NCI-H1436 (cell line): ENCODE measurements at regions not wholly inside any gene's neighbourhood (a gene's known extent, or its start where the extent isn't known, plus 50 kb on each side); places are given as distances from the start of the nearest gene placed in this dataset.

ENCODE experiments used
- DNase-seq: peaks from one replicate; lab custom pipeline; 2025; lab: John Stamatoyannopoulos, UW

DNA sequence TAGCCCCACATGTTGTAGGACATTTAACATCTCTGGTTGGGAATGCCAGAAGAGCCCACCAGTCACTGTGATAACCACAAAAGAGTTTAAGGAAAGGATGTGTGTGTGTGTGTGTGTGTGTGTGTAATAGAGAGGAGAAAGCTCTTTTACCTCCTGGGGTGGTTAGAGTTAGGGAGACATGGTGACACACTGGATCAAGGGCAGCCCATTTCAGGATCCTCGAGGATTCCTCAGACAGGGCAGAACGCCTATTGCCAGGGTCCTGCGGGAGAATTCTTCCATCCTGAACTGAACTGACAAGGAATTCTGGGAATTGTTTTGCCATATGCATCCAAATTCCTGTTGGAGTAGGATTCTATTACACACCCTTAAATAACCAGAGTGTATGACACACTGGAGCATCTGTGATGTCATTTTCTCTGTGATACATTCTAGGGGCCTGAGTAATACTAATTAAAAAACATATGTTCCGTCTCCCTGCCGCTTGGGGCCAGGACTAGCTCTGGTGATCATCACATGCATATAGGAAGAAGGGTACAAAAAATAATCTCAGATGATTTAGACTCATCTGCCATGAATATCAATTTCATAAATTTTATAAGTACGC, 156.4 kb upstream of the MMADHC start:
- DNase-seq = no peak

- DNase-seq = no peak
Observed at GRCh38 chr2:149741646-149742045, 154.1 kb upstream of the MMADHC start.

- DNase-seq = no peak
Observed at GRCh38 chr2:149740490-149740889, 152.9 kb upstream of the MMADHC start.

- DNase-seq = no peak
Observed at GRCh38 chr2:149739883-149740265, 152.3 kb upstream of the MMADHC start.

DNA sequence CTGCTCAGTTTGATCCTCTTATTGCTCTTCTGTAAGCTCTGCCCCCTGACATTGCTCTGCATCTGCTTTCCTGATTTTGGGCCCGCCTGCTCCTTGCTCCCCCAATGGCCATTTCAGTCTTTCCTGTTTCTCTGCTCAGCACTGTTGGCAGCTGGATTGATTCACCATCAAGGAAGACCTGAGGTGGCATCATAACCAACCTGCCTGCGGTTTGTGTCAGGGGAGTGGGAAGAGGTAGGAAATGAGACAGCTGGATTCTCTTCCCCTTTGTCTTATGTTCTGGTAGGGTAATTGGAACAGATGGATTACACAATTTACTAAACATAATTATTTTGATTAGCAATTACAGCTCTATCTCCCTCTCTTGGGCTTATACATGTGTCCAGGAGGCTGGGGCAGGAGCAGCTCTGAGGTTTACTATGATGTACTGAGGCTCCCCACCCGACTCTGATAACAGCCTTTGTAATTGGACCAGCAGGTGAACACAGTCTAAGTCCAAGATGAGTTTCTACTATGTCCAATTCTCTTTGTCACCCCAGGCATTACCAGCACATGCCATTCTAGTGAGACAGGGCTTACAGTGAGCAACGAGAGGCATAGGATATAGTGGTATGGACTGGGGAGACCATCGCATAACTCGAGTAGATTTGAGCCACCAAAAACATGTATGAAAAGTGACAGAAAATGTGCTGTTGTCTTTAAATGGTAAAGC, 151.8 kb upstream of the MMADHC start:
- no peak for DNase-seq

- DNase-seq = no peak
Observed at GRCh38 chr2:149738767-149739166, 151.2 kb upstream of the MMADHC start.

GRCh38 chr2:149737896-149738295, 150.3 kb upstream of the MMADHC start:
- DNase-seq = no peak

- DNase-seq = no peak
Observed at GRCh38 chr2:149735237-149735958, 147.8 kb upstream of the MMADHC start.

- DNase-seq = no peak
Observed at GRCh38 chr2:149733936-149734685, 146.5 kb upstream of the MMADHC start.

- DNase-seq = no peak
Observed at GRCh38 chr2:149732730-149733290, 145.2 kb upstream of the MMADHC start.

DNA sequence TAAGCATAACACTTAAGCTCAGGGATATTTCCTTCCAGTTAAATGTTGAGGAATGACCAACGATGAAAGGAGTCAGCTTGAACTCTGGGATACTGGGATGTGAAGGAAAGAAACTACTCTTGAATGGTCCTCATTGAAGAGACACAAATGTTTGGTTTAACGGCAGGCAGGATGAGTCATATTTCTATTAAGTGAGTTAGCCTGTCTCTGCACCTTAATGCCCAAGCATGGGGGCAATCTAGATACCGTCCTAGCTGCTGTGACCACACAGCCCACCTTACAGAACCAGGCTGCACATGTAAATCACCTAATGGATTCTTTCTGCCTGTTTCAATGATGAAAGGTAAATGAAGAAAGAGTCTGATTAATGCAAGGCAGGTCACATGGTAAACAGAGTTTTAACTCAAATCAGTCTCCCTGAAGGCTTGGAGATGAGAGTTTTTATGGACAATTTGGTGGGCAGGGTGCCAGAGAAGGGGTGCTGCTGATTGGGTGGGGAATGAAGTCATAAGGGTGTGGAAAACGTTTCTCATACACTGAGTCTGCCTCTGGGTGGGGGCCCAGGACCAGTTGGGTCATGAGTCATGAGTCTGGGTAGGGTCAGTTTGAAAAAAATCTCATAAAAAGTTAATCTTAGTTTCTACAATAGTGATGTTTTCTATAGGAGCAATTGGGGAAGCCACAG, 144.6 kb upstream of the MMADHC start:
- DNase-seq = no peak

GRCh38 chr2:149731079-149731478, 143.5 kb upstream of the MMADHC start:
- DNase-seq = no peak

DNA sequence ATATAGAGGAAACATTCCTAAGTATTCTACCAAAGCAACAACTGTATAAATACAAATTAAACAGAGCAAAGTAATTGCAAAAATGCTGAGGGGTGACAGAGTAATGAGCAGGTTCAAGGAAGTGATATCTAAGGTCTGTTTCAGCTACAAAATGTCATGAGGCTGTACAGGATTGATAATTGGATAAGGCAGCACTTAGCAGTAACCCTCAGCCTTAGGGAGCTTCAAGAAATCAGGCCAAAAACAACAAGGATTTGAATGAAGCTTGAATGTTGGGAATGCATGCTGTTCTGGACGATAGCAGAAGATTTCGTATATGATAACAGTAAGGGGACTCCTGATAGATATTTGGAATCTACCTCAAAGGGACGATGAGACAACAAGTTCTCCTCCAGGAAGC, 142.0 kb upstream of the MMADHC start:
- DNase-seq = no peak

- DNase-seq = no peak
Observed at GRCh38 chr2:149727927-149728326, 140.4 kb upstream of the MMADHC start.

DNA sequence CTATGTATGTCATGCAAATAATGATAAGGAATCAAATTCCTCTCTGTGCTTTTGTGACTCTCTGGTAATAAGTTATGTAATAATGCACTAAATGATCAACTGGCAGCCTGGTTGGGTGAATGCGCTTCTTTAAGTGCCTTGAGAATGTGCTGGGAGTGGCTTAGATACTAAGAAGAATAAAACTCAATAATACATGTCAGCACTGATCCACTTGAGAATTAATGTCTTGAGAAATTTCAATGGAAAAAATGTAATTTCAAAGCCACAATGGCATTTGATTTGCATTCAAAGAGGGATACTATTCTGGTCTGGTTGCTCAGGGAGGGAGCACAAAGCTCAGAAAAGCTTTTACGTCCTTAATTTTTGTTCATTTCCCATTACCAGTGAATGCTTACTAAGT, 137.7 kb upstream of the MMADHC start:
- no peak for DNase-seq

DNA sequence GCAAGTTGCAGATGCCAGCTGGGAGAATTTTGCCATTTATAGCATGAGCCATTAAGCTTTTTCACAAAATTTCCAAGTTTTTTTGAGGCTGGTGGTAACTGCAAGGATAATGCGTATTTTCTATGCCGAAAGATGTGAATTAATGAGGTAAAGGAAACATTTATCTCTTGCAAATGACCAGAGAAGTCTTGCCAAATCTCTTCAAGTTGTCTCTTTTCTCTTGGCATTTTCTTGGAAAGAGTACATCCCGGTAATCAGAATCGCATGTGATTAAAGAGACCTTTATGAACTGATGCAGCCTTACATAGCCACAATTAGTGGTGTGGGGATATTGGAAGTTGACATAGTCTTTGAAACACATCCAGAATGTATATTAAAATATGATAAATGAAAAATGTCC, 136.5 kb upstream of the MMADHC start:
- no peak for DNase-seq

DNA sequence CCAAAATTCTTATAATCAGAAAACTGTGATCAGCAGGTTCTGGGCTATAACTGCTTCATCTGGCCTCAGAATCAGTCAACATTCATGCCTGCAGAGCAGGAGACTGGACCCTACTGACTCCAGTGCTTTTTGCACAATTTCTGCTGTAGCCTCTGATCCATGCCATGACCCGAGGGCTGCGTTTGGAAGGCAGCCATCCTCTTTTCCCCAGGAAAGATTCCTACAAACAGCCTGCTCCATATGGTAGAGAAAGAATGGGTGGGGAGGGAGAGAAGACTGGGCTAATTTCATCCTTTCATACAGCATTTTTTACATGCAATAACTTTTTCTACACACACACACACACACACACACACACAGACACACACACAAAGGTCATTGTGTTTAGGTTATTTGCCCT, 133.0 kb upstream of the MMADHC start:
- no peak for DNase-seq

DNA sequence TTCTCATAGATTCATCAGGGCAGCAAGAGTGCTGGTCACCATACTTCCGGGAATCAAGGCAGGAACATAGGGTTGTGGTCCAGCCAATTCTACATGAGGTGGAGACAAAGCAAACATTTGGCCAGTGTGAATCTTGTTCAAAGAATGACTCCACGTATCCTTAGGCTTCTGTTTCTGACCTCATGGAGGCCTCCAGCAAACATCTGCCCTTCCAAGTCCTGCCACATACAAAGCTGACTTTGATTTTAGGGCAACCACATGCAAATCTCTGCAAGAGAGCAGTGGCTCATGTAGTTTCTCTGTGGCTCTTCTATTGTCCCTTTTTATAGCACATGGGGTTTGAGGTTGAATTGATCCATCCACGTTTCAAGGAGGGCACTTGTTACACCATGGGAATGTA, 132.1 kb upstream of the MMADHC start:
- no peak for DNase-seq

DNA sequence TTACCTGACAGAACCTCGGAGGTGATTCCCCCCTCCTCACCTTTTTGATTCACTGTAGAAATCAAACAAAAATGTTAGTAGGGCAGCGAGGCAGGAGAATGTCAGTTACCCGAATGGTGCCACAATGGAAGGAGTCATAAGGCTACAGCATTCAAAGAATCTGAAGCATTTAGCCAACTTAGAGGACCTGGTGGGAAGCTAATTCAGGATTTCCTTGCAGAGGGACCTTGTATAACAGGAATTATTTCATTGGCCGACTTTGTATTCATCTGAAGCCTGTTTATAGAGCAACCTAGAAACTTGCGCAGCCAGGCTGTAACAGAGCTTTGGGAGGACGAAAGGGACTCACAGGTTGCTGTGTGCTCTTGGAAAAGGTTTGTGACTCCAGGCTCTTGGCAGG, 129.1 kb upstream of the MMADHC start:
- no peak for DNase-seq

DNA sequence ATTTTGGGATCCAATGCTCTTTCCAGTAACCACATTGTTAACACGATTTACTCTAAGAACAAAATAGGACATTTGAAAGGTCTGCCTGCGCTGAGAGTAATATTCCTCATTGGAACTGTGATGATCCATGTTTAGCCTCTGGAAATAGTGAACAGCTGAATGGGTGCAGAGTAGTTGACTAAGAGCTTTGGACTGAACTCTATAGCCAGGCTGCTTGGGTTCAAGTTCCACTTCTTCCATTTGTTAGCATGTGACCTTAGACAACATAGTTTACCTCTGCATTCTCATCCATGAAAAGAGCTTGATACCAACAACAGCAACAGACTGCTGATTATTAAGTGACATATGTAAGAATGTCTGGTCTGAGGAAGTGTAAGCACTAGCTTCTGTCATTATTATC, 128.3 kb upstream of the MMADHC start:
- no peak for DNase-seq

DNA sequence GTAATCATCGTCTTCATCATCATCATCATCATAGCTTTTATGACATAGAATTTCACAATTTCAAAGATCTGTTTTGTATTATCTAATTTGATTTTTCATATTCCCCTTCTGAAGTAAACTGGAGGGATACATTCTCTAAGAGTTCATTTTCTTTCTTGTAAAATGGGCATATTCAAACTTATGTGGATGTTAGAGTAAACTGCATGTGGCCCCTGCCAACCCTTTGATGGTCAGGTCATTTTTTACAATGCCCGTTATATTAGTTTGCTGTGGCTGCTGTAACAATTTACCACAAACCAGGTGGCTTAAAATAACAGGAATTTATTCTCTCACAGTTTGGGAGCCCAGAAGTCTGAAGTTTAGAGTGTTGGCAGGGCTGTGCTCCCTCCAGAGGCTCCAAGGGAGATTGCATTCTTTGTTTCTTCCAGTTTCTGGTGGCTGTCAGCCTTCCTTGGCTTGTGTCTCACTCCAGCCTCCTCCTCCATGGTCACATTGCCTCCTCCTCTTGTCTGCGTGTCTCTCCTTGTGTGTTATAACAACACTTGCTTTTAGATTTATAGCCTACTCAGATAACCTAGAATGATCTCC, 127.5 kb upstream of the MMADHC start:
- DNase-seq = no peak
